CD4-positive, alpha-beta T cell treated with Interleukin-12 subunit alpha and Interleukin-12 subunit beta, for 1 hour (primary cell): ENCODE measurements at regions not wholly inside any gene's neighbourhood (a gene's known extent, or its start where the extent isn't known, plus 50 kb on each side); places are given as distances from the start of the nearest gene placed in this dataset.

Experiments used
- DNase-seq: peaks from one replicate; pipeline ENCODE4 v3.0.0-alpha.2; 2020

GRCh38 chr2:238563551-238563950 is 136.8 kb downstream of the ASB1 start:
- no peak for DNase-seq

GRCh38 chr2:238564286-238564920 is 137.7 kb downstream of the ASB1 start:
- no peak for DNase-seq

GRCh38 chr2:238565031-238565430 is 138.3 kb downstream of the ASB1 start:
- DNase-seq: no peak

GRCh38 chr2:238566001-238566645 is 139.4 kb downstream of the ASB1 start:
- no peak for DNase-seq

GRCh38 chr2:238567067-238567855 is 140.5 kb downstream of the ASB1 start:
- no peak for DNase-seq

- DNase-seq: no peak
Observed at GRCh38 chr2:238567996-238568395, 141.3 kb downstream of the ASB1 start.

GRCh38 chr2:238568455-238569440 is 142.0 kb downstream of the ASB1 start:
- DNase-seq: no peak

- no peak for DNase-seq
Observed at GRCh38 chr2:238569507-238570195, 142.9 kb downstream of the ASB1 start.

GRCh38 chr2:238570391-238570790 is 143.7 kb downstream of the ASB1 start:
- no peak for DNase-seq

- DNase-seq: no peak
Observed at GRCh38 chr2:238570926-238571325, 144.2 kb downstream of the ASB1 start.

- DNase-seq: no peak
Observed at GRCh38 chr2:238571661-238572372, 145.1 kb downstream of the ASB1 start.

GRCh38 chr2:238573065-238573778 is 146.5 kb downstream of the ASB1 start:
- no peak for DNase-seq

GRCh38 chr2:238573916-238574315 is 147.2 kb downstream of the ASB1 start:
- no peak for DNase-seq

GRCh38 chr2:238574490-238575271 is 148.0 kb downstream of the ASB1 start:
- DNase-seq: no peak

- no peak for DNase-seq
Observed at GRCh38 chr2:238576674-238577073, 149.9 kb downstream of the ASB1 start.

- no peak for DNase-seq
Observed at GRCh38 chr2:238578256-238578655, 151.5 kb downstream of the ASB1 start.

- no peak for DNase-seq
Observed at GRCh38 chr2:238580486-238580885, 153.8 kb downstream of the ASB1 start.

- no peak for DNase-seq
Observed at GRCh38 chr2:238581126-238581525, 154.4 kb downstream of the ASB1 start.

- DNase-seq: no peak
Observed at GRCh38 chr2:238582159-238582558, 155.4 kb downstream of the ASB1 start.

- DNase-seq: no peak
Observed at GRCh38 chr2:238584617-238585016, 157.9 kb downstream of the ASB1 start.
